OCI-LY1 (cell line): ENCODE measurements at regions not wholly inside any gene's neighbourhood (a gene's known extent, or its start where the extent isn't known, plus 50 kb on each side); places are given as distances from the start of the nearest gene placed in this dataset.

Source experiments
- EZH2 ChIP-seq: fragments of 200-600 bp; sonication (generic), shearing (Covaris generic); IDR thresholded peaks from 2 replicates; pipeline ENCODE4 v1.8.0; 2017; ENCODE audit warnings: borderline replicate concordance, mixed run types, mild to moderate bottlenecking, antibody characterized with exemption, low read length, moderate library complexity, mixed read lengths
- TF ChIP-seq, protein P1 (sequence below): fragments of 200-600 bp; sonication (generic), shearing (Covaris generic); IDR thresholded peaks from 2 replicates; pipeline ENCODE4 v1.5.1; 2017; ENCODE audit warnings: mild to moderate bottlenecking, antibody characterized with exemption, low read length, moderate library complexity, mixed read lengths

DNA sequence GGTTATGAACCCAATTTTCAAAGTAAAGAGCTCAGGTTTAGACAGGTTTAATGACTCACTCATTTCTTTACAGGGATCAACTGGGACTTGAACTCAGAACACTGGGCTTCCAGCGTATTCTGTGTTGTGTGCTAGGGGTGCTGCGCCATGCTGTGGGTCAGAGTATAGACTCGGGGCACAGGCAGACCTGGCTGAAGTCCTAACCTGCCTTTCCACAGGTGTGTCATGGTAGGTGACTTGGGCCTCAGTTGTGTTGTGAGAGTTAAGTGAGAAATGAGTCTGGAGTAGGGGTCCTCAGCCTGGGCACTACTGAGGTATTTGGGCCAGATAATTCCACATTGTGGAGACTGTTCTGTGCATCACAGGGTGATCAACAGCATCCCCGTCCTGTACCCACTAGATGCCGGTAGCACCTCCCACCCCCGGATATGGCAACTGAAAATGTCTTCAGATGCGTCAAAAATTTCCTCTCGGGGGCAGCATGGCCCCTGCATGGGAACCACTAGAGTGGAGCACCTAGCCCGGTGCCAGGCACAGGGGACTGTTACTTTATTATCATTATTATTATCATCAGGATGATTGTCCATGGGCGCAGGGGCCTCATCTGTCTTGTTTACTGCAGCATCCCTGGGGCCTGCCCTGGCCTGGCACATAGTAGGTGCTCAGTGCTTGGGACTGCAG lies 575.5 kb downstream of the PTPRU start:
- TF ChIP-seq, protein P1, sequence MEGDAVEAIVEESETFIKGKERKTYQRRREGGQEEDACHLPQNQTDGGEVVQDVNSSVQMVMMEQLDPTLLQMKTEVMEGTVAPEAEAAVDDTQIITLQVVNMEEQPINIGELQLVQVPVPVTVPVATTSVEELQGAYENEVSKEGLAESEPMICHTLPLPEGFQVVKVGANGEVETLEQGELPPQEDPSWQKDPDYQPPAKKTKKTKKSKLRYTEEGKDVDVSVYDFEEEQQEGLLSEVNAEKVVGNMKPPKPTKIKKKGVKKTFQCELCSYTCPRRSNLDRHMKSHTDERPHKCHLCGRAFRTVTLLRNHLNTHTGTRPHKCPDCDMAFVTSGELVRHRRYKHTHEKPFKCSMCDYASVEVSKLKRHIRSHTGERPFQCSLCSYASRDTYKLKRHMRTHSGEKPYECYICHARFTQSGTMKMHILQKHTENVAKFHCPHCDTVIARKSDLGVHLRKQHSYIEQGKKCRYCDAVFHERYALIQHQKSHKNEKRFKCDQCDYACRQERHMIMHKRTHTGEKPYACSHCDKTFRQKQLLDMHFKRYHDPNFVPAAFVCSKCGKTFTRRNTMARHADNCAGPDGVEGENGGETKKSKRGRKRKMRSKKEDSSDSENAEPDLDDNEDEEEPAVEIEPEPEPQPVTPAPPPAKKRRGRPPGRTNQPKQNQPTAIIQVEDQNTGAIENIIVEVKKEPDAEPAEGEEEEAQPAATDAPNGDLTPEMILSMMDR = no peak
- no peak for TF ChIP-seq EZH2
